ENCODE measurements at regions not wholly inside any gene's neighbourhood (a gene's known extent, or its start where the extent isn't known, plus 50 kb on each side); places are given as distances from the start of the nearest gene placed in this dataset.

- H3K79me1 ChIP-seq (ENCODE audit: low read depth in 1 of 2, low read length in 2 of 2), result no peaks in the 10 kb centered on the region
- dilution Hi-C loops (cut with HindIII; ENCODE audit: low sequenced_read_pairs, unreplicated experiment), result no loop called here
- H3K36me3 ChIP-seq (ENCODE audit: control insufficient read depth, insufficient read depth, low read length), result no peaks in the 10 kb centered on the region
- H2BK5ac ChIP-seq (ENCODE audit: low read depth, low read length, poor library complexity, severe bottlenecking), result no peak overlapping the region
- intact Hi-C loops (cut with micrococcal nuclease), result no loop called here
- no peak overlapping the region for H3K14ac ChIP-seq (replicated peaks; ENCODE audit: low read depth, low read length)
- 50% methylated on average over 1 of the region's 9 CpGs; no CpG with 5 or more reads in 1 of the 2 experiments for WGBS, 2 experiments (ENCODE audit: extremely low coverage in 2 of 2, insufficient read length in 1 of 2)
- H3K18ac ChIP-seq (ENCODE audit: low read depth, low read length), result no peak overlapping the region
- no peaks in the 10 kb centered on the region for H3K9me1 ChIP-seq (ENCODE audit: insufficient read depth, low read length)
- no peak overlapping the region for H2BK15ac ChIP-seq (ENCODE audit: low read depth, low read length)
- no peak overlapping the region for H3K4me2 ChIP-seq (ENCODE audit: low read depth, low read length)
- H2AFZ ChIP-seq (replicated peaks; ENCODE audit: low read length, poor library complexity), result no peak overlapping the region
- no peak overlapping the region for H3K4me3 ChIP-seq (ENCODE audit: insufficient read depth, low read depth, low read length)
- no peak overlapping the region for H4K5ac ChIP-seq (ENCODE audit: low read depth, low read length)
- H2BK120ac ChIP-seq (ENCODE audit: low read depth, low read length), result no peak overlapping the region
- H3K9ac ChIP-seq (ENCODE audit: low read depth, low read length), result no peak overlapping the region
- H4K91ac ChIP-seq (ENCODE audit: insufficient read depth, low read depth, low read length), result no peak overlapping the region
- BruUV-seq (replicated peaks), result no TSS peak
- H3K56ac ChIP-seq (ENCODE audit: extremely low read depth, insufficient read depth, low read length), result no peak overlapping the region
- DNase-seq (no peak), ATAC-seq (ENCODE audit: low read depth) (no peak)
- no peak overlapping the region for H3K23ac ChIP-seq (ENCODE audit: low read depth, low read length)
- no peak overlapping the region for H2AK5ac ChIP-seq (ENCODE audit: low read depth, low read length)
- H3K4me1 ChIP-seq (ENCODE audit: control insufficient read depth, insufficient read depth, low read length), result no peaks in the 10 kb centered on the region
- H4K8ac ChIP-seq (ENCODE audit: low read depth in 2 of 2, low read length in 2 of 2), result no peak overlapping the region
- ChIA-PET CTCF (no interaction called here), POLR2A (ENCODE audit: unreplicated experiment) (no interaction called here)
- TF ChIP-seq MAZ (IDR thresholded peaks at IDR 0.05; ENCODE audit: borderline replicate concordance, low read depth, low read length) (no peak), POLR2A (IDR thresholded peaks at IDR 0.05; ENCODE audit: low read depth, low read length) (no peak), ELK1 (IDR thresholded peaks at IDR 0.05; ENCODE audit: borderline replicate concordance, low read depth, low read length) (no peak), CHD1 (IDR thresholded peaks at IDR 0.05; ENCODE audit: low read depth, low read length) (no peak), RAD21 (IDR thresholded peaks at IDR 0.05; ENCODE audit: low read length) (no peak)
- no peaks in the 10 kb centered on the region for H4K20me1 ChIP-seq (ENCODE audit: insufficient read depth, low read length)
- no peak overlapping the region for H3K4ac ChIP-seq (ENCODE audit: low read depth, low read length)
- no peaks in the 10 kb centered on the region for H3K9me3 ChIP-seq (ENCODE audit: control insufficient read depth, insufficient read depth, low read length)
- in situ Hi-C loops (cut with MboI; ENCODE audit: low sequenced_read_pairs), result no loop called here
- peaks cover 2% of the 10 kb centered on the region for H3K27me3 ChIP-seq (ENCODE audit: control insufficient read depth, insufficient read depth, low read length)
- no peak overlapping the region for H2BK20ac ChIP-seq (ENCODE audit: low read depth, low read length)
- no peak overlapping the region for H2AK9ac ChIP-seq (replicated peaks; ENCODE audit: low read depth, low read length, poor library complexity)
- no peak overlapping the region for H3K27ac ChIP-seq (ENCODE audit: insufficient read depth, low read length)
These were observed 122.2 kb downstream of the ANKRD60 start for GRCh38 chr20:58106143-58106750.

Measured in IMR-90 (cell line).